ENCODE measurements at regions not wholly inside any gene's neighbourhood (a gene's known extent, or its start where the extent isn't known, plus 50 kb on each side); places are given as distances from the start of the nearest gene placed in this dataset.
"Not testable (repeated sequence)": the region's sequence is repeated elsewhere in the genome, so short reads cannot be mapped to it uniquely, and the experiment has no call there.

DNA sequence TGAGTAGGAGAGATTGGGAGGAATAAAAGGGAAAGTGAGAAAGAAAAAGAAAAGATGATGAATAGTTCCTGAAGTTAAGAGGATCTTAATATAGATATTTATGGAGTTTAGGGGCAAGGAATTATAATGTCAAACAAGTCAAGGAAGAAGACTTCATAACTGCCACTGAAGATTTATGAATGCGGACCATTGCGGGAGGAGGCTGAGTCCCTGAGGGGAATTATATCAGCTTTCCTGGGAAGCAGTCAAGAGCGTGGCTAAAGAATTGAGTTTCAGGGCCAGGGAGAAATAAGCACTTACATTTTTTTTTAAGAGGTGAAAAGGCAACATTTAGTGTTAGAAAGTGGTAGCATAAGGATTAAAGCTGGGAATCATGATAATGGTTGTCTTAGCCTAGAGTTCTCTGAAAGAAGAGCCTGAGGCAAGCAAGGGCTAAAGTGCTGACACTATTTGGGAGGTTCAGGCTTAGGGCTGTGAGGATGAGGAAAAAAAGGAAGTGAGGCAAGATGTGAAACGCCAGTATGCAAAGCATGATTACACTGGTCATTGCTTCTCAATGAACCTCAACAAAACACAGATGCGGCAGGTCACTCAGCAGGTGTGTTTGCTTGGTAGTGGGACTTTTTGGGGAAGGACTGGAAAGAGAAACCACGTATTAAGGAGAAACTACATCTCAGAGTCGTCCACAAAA, 217.1 kb downstream of the SLC4A3 start:
- DNase-seq: no peak

DNA sequence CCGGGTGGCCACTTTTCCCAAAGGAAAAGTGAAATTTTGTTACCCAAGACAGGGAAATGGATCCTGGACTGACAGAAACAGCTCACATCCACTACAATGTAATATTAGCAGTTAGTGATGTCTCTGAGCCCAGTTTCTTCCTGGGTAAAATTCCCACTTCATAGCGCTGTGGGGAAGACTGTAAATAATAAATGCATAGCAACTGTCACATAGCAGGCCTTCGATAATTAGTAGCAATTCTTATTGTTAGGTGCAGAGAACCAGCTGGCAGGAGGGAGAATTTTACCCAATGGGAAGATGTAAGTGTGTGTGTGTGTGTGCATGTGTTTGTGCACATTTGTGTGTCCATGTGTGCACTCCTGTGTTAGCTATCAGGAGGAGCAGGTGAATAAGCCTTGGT, 221.5 kb downstream of the SLC4A3 start:
- no peak for DNase-seq

DNA sequence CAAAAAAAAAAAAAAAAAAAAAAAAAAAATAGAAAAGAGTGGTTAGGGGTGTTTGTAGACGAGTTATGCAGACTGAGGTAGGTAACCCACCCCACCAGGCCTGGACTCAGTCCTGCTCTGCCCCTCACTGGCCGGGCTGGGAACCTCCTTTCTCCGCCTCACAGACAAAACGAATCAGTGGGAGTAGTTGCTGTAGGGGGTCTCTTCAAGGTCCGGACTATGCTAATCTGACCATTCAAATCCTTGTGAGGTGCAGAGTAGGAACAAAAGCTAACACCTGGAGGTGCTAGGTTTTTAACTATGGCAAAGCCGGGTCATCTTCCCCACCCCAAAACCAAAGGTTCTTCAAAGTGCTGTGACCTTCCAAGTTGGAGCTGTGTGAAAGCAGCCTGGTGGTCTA, 223.7 kb downstream of the SLC4A3 start:
- no peak for DNase-seq

DNA sequence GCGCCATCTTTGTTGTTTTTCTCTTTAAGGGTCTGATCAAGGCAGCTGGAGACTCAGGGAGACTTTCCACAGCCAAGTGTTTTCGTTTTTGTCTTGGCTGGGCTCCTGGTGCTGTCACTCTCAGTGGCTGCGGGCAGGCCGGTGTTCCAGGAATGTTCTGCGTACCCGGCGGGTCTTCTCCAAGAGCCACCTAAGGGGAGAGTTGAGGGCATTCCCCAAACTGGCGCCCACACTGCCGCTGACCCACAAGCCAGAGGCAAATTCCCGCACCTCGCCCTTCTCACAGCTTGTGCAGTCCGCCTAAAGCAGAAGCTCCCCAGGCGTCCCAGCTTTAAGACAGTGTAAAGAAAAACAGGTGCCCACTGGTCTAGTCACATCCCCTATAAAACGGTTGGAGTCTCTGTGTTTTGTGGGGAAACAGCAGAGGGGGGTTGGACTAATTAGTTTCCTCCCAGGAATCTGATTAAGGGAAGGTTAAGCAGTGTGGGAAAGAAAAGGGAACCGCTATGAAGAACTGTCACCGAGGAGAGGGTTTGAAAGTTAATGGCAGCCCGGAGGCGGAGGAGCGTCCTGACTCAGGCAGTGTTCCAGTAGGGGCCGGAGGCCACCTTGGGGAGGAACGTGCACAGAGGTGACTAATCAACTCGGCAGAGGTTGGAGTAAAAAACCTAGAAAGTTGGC, 224.5 kb downstream of the SLC4A3 start:
- DNase-seq: no peak

DNA sequence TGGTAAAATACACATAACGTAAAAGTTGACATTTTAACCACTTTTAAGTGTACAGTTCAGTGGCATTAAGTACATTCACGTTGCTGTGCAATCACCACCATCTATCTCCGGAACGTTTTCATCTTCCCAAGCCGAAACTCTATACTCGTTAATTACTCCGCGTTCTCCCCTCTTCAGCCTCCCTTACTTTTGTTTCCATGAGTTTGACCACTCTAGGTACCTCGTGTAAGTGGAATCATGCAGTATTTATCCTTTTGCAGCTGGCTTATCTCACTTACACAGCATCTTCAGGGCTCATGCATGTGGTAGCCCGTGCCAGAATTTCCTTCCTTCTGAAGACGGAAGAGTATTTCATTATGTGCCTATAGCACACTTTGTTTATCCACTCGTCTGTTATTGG, 225.2 kb downstream of the SLC4A3 start:
- no peak for DNase-seq

DNA sequence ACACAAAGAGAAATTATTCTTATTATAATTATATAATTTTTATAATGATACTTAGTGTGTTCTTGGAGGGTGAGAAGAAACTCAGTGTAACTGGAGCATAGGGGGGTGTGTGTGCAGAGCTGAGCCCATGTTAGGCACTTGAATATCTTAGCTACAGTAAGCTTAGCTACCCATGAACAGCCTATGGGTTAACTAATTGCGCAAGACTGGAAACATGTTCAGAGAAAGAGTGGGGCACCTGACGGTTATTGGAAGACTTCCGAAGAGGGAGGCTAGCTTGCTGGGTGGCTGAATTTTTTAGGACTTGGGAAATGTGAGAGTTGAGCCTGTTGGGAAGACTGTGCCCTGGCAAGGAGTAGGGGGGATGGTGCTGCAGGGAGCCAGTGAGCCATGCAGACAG, 229.2 kb downstream of the SLC4A3 start:
- DNase-seq: no peak

DNA sequence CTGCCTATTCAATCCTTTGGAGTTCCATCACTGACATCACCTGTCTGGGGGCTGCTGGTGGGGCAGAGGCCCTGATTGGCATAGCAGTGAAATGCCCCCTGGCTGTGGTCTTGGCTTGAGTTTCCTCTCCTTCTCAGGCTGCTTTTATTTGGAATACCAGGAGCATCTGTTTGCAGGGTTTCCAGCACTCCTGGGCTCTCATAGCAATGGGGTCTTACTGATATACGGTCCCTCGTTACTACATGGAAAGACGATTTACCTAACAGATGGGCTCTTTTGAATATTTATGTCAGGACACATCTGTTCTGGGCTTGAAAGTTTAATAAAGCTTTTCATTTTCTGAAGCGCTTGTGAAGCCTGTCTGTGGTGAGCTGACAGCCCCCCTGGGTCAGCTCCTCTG, 230.3 kb downstream of the SLC4A3 start:
- no peak for DNase-seq

DNA sequence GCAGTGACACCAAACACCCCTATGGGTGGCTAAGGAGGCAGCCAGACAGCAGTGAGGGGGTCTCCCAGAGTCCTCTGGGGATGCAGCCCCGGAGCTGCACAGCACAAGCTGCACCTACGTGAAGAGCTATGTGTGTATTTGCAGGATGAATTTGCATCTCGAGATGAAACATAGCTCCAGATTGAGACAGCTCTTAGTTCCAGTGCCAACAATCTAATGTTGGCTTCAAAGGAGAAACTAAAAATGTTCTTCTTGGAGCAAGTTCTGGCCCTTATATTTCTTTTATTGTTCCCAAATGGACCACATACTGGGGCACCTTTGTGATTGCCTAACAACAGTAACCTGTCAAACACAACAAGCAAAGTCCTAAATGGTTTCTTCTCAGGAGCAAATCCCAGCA, 233.9 kb downstream of the SLC4A3 start:
- DNase-seq: no peak

DNA sequence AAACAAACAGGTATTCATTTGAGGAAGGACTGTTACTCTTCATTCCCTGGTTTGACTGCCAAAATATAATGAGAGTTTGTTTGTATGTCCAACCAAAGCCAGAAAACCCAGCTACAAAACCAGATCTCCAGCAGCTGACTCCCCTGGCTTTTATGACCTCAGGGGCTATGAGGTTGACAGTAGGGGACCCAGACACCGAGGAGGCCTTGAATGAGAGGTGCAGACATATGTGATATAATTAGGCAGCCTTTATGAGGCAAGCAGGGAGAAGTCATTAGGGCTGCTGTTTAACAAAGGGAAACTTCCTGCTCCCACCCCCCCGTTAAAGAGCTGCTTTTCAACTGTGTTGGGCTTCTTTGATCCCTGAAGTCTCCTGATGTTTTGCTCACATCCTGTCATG, 236.7 kb downstream of the SLC4A3 start:
- DNase-seq: no peak

DNA sequence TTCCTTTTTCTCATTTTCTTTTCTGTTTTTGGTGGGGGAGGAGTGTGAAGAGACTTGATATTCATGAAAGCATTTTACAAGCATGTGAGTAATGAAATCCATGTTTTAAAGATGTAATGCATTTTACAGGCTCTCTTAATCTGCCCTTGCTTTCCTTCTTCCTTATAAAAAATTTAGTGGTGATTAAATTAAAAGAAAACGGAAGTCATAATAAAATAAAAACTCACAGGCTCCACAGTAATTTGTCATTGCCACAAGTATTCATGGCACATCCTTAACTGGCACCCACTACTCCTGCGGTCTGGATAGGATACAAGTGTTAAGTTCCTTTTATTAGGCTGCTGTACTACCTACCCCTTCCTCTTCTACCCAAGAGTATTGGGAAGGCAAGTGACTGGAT, 241.2 kb downstream of the SLC4A3 start:
- no peak for DNase-seq

DNA sequence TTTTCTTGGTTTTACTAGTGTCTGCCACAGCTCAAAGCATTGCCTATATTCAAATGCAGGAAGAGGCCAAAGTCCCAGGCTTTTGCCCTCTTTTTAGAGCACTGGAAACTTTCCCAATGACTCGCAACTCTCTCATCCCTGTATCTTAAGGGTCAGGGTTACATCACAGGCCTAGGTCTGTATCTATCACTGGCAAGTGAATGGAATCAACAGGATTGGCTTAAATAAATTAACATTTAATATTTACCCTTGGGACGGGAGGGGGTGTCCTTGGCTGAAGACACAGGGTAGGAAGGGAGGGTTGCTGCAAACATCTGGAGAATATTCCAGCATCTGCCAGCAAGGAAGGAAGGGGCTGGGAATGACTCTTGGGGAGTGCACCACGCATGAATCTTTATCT, 242.6 kb downstream of the SLC4A3 start:
- no peak for DNase-seq

DNA sequence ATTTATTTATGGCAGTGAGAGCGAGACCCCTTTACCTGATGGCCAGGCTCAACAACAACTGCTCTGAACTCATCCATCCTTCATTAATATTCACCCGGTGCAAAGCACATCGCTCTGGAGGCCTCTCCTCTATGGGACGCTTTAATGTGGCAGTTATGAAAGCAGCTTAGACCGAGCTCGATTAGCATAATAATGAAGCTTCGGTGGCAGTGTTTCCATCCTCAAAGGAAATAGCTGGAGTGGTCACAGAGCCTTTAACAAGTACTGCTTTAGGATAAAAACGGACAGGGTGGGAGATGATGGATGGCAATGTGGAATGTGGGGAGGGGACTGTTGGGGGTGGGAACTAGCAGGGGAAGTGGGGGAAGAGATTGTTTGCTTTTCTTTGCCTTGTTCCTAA, 243.9 kb downstream of the SLC4A3 start:
- DNase-seq: no peak

DNA sequence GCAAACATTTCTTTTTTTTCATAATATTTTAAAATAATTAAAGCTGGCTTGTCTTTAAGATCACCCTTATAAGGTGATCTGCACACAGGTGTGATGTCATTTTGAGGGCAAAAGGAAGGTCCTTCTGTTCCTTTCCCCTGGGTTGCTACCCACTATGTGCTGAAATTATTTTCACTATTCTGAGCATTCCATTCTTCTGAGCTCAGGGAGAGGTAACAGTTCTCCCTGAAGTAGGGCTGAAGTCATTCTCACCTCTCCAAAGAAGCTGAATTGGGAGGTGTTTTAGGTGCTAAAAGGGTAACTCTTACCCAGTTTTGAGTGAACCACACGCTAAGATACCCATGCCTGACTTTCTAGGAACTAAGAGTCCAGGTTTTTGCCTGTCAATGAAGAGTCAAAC, 247.6 kb downstream of the SLC4A3 start:
- no peak for DNase-seq

DNA sequence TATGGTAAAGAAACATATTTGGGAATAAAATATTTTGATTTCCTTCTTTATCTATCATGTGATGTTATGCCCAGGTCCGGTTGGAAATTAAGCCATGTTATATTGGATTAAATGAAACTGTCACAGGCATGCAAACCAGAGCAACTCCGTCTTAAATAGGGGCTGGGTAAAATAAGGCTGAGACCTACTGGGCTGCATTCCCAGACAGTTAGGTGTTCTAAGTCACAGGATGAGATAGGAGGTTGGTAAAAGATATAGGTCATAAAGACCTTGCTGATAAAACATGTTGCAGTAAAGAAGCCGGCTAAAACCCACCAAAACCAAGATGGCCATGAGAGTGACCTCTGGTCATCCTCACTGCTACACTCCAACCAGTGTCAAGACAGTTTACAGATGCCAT, 248.6 kb downstream of the SLC4A3 start:
- not testable (repeated sequence) for DNase-seq

DNA sequence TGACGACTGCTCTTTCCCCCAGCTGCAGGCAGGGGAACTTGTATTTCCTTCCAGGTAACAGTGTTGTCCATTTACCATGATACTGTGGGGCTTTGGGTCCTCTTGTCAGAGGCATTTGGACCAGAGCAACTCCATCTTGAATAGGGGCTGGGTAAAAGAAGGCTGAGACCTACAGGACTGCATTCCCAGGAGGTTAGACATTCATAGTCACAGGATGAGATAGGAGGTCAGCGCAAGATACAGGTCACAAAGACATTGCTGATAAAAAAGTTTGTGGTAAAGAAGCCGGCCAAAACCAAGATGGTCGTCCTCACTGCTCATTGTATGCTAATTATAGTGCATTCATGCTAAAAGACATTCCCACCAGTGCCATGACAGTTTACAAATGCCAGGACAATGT, 249.5 kb downstream of the SLC4A3 start:
- DNase-seq: no peak

DNA sequence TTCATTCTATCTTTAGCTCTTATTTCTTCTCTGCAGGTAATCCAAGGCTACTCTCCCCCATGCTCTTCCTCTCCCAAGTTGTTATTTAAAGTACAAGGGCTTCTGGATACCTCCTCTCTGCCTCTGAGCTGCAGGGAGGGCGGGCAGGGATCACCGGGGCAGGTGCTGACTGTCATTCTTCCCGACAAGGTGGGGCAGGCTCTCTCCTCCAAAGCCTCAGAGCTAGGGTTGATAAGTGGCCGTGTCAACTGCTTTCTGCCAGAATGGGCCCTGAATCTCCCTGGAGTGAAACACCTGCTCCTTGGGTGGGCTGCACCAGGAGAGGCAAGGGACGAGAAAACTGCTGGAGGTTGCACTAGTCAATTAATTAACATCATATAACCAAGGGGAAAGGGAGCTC, 250.3 kb downstream of the SLC4A3 start:
- DNase-seq: no peak

DNA sequence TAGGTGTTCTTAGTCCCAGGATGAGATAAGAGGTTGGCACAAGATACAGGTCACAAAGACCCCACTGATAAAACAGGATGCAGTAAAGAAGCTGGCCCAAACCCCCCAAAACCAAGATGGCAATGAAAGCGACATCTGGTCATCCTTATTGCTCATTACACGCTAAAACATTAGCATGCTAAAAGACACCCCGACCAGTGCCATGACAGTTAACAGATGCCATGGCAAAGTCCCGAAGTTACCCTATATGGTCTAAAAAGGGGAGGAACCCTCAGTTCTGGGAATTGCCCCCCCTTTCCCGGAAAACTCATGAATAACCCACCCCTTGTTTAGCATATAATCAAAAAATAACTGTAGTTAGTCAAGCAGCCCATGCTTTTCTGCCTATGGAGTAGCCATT, 251.1 kb downstream of the SLC4A3 start:
- no peak for DNase-seq

DNA sequence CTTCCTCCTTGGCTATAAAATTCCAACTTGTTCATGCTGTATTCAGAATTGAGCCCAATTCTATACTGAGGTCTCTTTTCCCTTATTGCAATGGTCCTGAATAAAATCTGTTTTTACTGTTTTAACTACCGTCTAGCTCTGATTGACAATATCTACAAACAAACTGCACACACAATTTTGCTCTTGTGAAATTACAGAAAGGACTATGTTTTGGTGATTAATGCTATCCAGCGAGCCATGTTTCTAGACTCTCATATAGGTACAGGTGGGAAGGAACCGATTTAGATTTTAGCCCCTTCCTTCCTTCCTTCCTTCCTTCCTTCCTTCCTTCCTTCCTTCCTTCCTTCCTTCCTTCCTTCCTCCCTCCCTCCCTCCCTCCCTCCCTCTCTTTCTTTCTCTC, 254.4 kb downstream of the SLC4A3 start:
- no peak for DNase-seq

DNA sequence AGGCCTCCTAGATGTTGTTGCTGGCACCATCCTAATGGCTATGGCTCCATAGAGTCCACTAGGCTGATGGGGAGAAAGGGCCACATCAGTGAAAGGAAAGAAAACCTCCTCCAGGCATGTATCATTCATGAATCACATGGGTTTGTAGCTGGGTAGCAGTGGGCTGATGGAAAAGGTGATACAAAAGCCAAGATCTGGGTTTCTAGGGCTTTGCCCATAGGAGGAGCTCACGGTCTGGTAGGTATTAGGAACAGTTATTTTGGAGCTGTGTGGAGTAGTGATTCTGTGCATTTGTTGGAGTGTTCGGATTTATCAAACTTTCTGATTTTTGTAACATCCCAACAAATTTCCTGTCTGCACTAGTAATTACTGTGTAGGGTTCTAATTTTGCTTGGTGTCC, 259.2 kb downstream of the SLC4A3 start:
- no peak for DNase-seq

DNA sequence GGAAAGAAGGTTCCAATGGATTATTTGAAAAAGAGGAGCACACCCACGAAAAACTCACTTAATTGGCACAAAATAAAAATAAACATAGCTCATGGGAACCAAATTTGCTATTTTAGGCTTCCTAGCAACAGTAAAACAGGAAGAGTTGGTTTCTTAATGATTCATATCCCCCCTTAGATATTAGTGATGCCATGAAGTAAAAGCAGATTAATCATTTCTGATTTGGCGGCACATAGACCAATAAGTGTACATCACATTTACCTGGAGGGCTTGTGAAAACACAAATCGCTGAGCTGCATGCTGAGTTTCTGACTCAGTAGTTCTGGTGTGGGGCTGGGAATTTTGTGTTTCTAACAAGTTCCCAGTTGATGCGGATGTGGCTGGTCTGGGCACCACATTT, 260.4 kb downstream of the SLC4A3 start:
- no peak for DNase-seq

DNA sequence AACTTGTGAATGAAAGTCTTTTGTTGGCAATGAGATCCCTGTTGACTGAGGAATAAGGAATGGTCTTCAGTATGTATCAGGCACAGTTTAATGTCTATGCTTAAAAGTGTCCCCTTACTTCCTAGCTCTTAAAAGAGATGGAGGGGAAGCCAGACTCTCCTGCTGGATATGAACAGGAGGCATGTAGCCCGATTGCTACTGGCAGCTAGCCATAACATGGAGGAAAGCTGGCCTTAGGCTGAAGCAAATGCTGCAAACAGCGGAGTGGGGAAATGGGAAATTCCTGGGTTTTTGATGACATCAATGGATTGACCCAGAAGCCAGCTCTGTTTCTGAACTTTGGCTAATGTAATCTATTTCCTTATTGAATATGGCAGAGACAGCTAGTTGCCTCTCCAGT, 266.1 kb downstream of the SLC4A3 start:
- no peak for DNase-seq

DNA sequence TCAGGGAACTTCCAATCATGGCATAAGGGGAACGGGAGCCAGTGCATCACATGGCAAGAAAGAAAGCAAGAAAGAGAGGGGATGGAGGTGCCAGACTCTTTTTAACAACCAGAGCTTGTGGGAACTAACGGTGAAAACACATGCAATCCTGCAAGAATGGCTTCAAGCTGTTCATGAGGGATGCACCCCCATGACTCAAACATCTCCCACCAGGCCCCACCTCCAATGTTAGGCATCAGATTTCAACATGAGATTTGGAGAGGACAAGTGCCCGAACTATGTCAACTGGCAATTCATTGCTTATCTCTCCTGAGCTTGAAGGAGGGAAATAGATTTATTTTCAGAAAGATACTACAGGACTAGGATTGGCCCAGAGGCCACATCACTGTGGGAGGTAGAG, 270.0 kb downstream of the SLC4A3 start:
- no peak for DNase-seq

DNA sequence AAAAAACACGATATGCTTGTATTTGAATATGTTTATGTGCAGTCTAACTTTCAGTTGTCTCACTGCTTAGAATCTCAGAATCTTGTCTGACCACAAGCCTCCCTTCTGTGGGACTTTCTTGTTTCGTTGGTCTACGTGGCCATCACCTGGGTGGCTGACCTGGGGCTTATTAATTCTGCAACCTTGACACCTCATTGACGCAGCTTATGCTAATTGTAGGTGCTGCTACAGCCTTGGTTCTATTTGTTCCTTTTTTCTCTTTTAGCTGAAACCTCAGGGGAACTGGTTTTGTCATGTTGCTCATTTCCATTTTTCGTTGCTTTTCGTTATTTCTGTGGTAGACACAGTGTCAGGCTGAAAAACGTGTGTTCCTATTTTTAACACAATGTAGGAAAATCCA, 273.7 kb downstream of the SLC4A3 start:
- no peak for DNase-seq

DNA sequence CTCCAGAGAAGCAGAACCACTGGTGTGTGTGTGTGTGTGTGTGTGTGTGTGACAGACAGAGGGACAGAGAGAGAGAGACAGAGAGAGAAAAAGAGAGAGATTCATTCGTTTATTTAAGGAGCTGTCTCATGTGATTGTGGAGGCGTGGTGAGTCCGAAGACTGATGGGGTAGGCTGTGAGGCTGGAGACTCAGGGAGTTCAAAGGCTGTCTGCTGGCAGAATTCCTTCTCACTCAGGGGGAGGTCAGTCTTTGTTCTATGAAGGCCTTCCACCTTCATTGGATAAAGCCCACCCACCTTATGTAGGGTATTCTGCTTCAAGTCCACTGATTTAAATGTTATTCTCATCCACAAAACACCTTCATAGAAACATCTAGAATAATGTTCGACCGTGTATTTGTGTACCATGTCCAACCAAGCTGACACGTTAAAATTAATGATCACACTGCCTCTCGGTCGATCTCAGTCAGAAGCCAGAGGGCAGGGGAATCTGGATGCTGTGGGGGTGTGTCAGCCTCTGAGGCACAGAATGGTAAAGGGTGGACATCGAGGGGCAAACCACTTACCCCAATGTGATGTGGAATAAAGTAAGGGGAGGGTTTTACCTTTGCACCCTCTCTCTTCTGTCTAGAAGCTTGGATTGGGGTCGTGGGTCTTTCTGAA, 275.6 kb downstream of the SLC4A3 start:
- DNase-seq: no peak

DNA sequence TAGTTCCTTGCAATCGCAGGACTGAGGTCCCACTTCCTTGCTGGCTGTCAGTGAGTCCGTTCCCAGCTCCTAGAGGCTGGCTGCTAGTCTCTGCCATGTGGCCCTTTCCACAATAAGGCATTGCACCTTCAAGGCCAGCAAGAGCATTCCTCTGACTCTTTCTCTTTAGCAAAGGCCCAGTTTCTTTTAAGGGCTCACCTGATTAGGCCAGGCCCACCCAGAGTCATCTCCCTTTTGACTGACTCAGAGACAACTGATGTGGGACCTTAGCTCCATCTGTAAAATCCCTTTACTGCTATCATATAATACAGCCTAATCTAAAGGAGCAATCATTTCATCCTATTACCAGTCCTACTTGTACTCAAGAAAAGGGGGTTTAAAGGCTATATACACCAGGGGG, 278.2 kb downstream of the SLC4A3 start:
- no peak for DNase-seq

All from NCI-H510A (cell line).